NCI-H2171 (cell line): ENCODE measurements at regions not wholly inside any gene's neighbourhood (a gene's known extent, or its start where the extent isn't known, plus 50 kb on each side); places are given as distances from the start of the nearest gene placed in this dataset.
"Not testable (repeated sequence)": the region's sequence is repeated elsewhere in the genome, so short reads cannot be mapped to it uniquely, and the experiment has no call there.

Source experiments
- DNase-seq: peaks from one replicate; lab custom pipeline; 2025; lab: John Stamatoyannopoulos, UW

GRCh38 chr9:2354216-2354615, 267.4 kb upstream of the VLDLR start:
- no peak for DNase-seq

- DNase-seq = no peak
Observed at GRCh38 chr9:2354856-2355696, 266.5 kb upstream of the VLDLR start.

GRCh38 chr9:2355697-2355983, 265.9 kb upstream of the VLDLR start:
- DNase-seq = no peak

- no peak for DNase-seq
Observed at GRCh38 chr9:2356041-2356790, 265.4 kb upstream of the VLDLR start.

GRCh38 chr9:2359891-2360471, 261.6 kb upstream of the VLDLR start:
- peak; percentile 92 for DNase-seq

- DNase-seq = no peak
Observed at GRCh38 chr9:2362150-2362549, 259.4 kb upstream of the VLDLR start.

GRCh38 chr9:2363138-2363745, 258.3 kb upstream of the VLDLR start:
- no peak for DNase-seq

- DNase-seq = no peak
Observed at GRCh38 chr9:2363781-2364180, 257.8 kb upstream of the VLDLR start.

GRCh38 chr9:2367970-2368369, 253.6 kb upstream of the VLDLR start:
- no peak for DNase-seq

GRCh38 chr9:2373648-2374047, 247.9 kb upstream of the VLDLR start:
- DNase-seq = no peak

GRCh38 chr9:2375114-2375513, 246.5 kb upstream of the VLDLR start:
- no peak for DNase-seq

- DNase-seq = no peak
Observed at GRCh38 chr9:2377117-2377516, 244.5 kb upstream of the VLDLR start.

GRCh38 chr9:2377834-2378233, 243.8 kb upstream of the VLDLR start:
- DNase-seq = no peak

- no peak for DNase-seq
Observed at GRCh38 chr9:2378266-2378665, 243.3 kb upstream of the VLDLR start.

GRCh38 chr9:2378816-2379215, 242.8 kb upstream of the VLDLR start:
- DNase-seq = no peak

- no peak for DNase-seq
Observed at GRCh38 chr9:2384741-2385140, 236.8 kb upstream of the VLDLR start.

GRCh38 chr9:2385746-2386145, 235.8 kb upstream of the VLDLR start:
- DNase-seq = no peak

GRCh38 chr9:2386566-2386965, 235.0 kb upstream of the VLDLR start:
- DNase-seq = no peak

GRCh38 chr9:2387166-2387565, 234.4 kb upstream of the VLDLR start:
- no peak for DNase-seq

- no peak for DNase-seq
Observed at GRCh38 chr9:2389404-2389803, 232.2 kb upstream of the VLDLR start.

GRCh38 chr9:2390028-2390427, 231.6 kb upstream of the VLDLR start:
- DNase-seq = no peak

- not testable (repeated sequence) for DNase-seq
Observed at GRCh38 chr9:2391509-2392132, 230.0 kb upstream of the VLDLR start.
